HCT116 (cell line): ENCODE measurements at regions not wholly inside any gene's neighbourhood (a gene's known extent, or its start where the extent isn't known, plus 50 kb on each side); places are given as distances from the start of the nearest gene placed in this dataset.

Experiments used
- ATAC-seq: fragments of 200-7000 bp; cut with Tn5 transposase; 2 replicates; pipeline ENCODE4 v1.9.1; 2020; ENCODE audit warnings: mild to moderate bottlenecking, moderate library complexity
- BruUV-seq: library from RNA; stranded (reverse); fragments of 400-500 nt; replicated peaks from 2 replicates; lab custom pipeline; 2021; lab: Mats Ljungman, UMichigan
- CTCF ChIA-PET: fragments of 300-600 bp; sonication (Branson Sonifier 250); formaldehyde crosslinking; loops from one replicate; lab custom pipeline; 2021; ENCODE audit warnings: antibody characterized with exemption; lab: Charles Lee
- POLR2A ChIA-PET: fragments of 300-600, 350-600 bp; sonication (Branson Sonifier 250); formaldehyde crosslinking; loops from one replicate; lab custom pipeline; 2021; ENCODE audit warnings: antibody characterized with exemption; lab: Charles Lee
- RAD21 ChIA-PET, 2 experiments: fragments of 300-600 bp; sonication (Branson Sonifier 250); formaldehyde crosslinking; loops; one replicate each; lab custom pipeline; 2023; ENCODE audit warnings: low total read pairs in 2 of 2; ENCODE audit not compliant: uncharacterized antibody in 2 of 2, unreplicated experiment in 2 of 2, low non-redundant PET in 1 of 2; lab: Charles Lee
- DNase-seq: peaks from one replicate; pipeline ENCODE4 v3.0.0-alpha.2; 2010; ENCODE audit warnings: low read depth, low spot score
- H2AFZ ChIP-seq: fragments of 200-600 bp; shearing (Covaris generic), sonication (generic); 2 replicates; pipeline ENCODE4 v1.6.1; 2017; ENCODE audit warnings: low read depth, mixed run types, mixed read lengths, antibody characterized with exemption, low read length; ENCODE audit not compliant: poor library complexity, severe bottlenecking
- H3K27ac ChIP-seq: 2 replicates; pipeline ENCODE4 v1.5.1; 2012; ENCODE audit warnings: low read depth, low read length
- H3K27me3 ChIP-seq: fragments of 200-600 bp; sonication (generic); 2 replicates; pipeline ENCODE4 v1.6.1; 2016; ENCODE audit warnings: mixed run types, low read length, mixed read lengths; ENCODE audit not compliant: insufficient read depth
- H3K36me3 ChIP-seq, 2 experiments: fragments of 200-500 bp in 1 of 2; fragments of 200-600 bp in 1 of 2; sonication (Bioruptor generic) in 1 of 2; sonication (generic) in 1 of 2; 2 replicates each; pipeline versions ENCODE4 v1.5.1 to v1.6.1; 2014 to 2016; ENCODE audit warnings: low read length in 2 of 2, inconsistent platforms in 1 of 2, mixed read lengths in 1 of 2, mixed run types in 1 of 2; ENCODE audit not compliant: insufficient read depth in 2 of 2, control insufficient read depth in 1 of 2
- H3K4me1 ChIP-seq, 2 experiments: fragments of 200-600 bp in 1 of 2; sonication (generic) in 1 of 2; 2 replicates each; pipeline versions ENCODE4 v1.5.1 to v1.6.1; 2012 to 2017; ENCODE audit warnings: low read length in 2 of 2, inconsistent platforms in 1 of 2, mild to moderate bottlenecking in 1 of 2, mixed read lengths in 1 of 2, mixed run types in 1 of 2, moderate library complexity in 1 of 2; ENCODE audit not compliant: insufficient read depth in 2 of 2, control insufficient read depth in 1 of 2
- H3K4me2 ChIP-seq: fragments of 200-600 bp; sonication (generic); 2 replicates; pipeline ENCODE4 v1.6.1; 2017; ENCODE audit warnings: mixed run types, low read length, mixed read lengths
- H3K4me3 ChIP-seq, 2 experiments: fragments of 200-600 bp in 1 of 2; sonication (generic) in 1 of 2; replicated peaks in 1 of 2; 2 replicates each; pipeline ENCODE4 v1.5.1; 2011 to 2016; ENCODE audit warnings: low read length in 2 of 2, control low read depth in 1 of 2, low read depth in 1 of 2, mild to moderate bottlenecking in 1 of 2, mixed read lengths in 1 of 2, mixed run types in 1 of 2
- H3K79me2 ChIP-seq: fragments of 200-600 bp; sonication (generic); 2 replicates; pipeline ENCODE4 v1.6.1; 2017; ENCODE audit warnings: mild to moderate bottlenecking, mixed run types, low read length, moderate library complexity, mixed read lengths; ENCODE audit not compliant: insufficient read depth
- H3K9ac ChIP-seq: fragments of 200-600 bp; sonication (generic); 2 replicates; pipeline ENCODE4 v1.6.1; 2016; ENCODE audit warnings: low read length, mixed read lengths
- H3K9me2 ChIP-seq: fragments of 200-600 bp; sonication (generic), shearing (Covaris generic); 2 replicates; pipeline ENCODE4 v1.6.1; 2017; ENCODE audit warnings: mixed run types, mild to moderate bottlenecking, moderate library complexity; ENCODE audit not compliant: insufficient read depth
- H3K9me3 ChIP-seq, 2 experiments: fragments of 200-500 bp in 1 of 2; fragments of 200-600 bp in 1 of 2; sonication (Bioruptor generic) in 1 of 2; sonication (generic) in 1 of 2; 2 replicates each; pipeline ENCODE4 v1.6.1; 2014 to 2017; ENCODE audit warnings: low read length in 2 of 2, mixed read lengths in 2 of 2, inconsistent platforms in 1 of 2, low read depth in 1 of 2, mild to moderate bottlenecking in 1 of 2, mixed run types in 1 of 2, moderate library complexity in 1 of 2; ENCODE audit not compliant: control insufficient read depth in 1 of 2, insufficient read depth in 1 of 2
- H4K20me1 ChIP-seq: fragments of 200-600 bp; sonication (generic), shearing (Covaris generic); 2 replicates; pipeline ENCODE4 v1.6.1; 2017; ENCODE audit warnings: mixed run types, mild to moderate bottlenecking, moderate library complexity; ENCODE audit not compliant: insufficient read depth
- CBX3 ChIP-seq: IDR thresholded peaks from 2 replicates; pipeline ENCODE4 v1.6.1; 2012; ENCODE audit warnings: low read depth
- CEBPB ChIP-seq: IDR thresholded peaks from 2 replicates; pipeline ENCODE4 v1.6.1; 2012; ENCODE audit warnings: low read depth
- ELF1 ChIP-seq: IDR thresholded peaks from 2 replicates; pipeline ENCODE4 v1.6.1; 2012; ENCODE audit warnings: low read depth, borderline replicate concordance
- EZH2 ChIP-seq: fragments of 200-600 bp; sonication (generic); IDR thresholded peaks from 2 replicates; pipeline ENCODE4 v1.6.1; 2017; ENCODE audit warnings: antibody characterized with exemption, mixed run types
- JUND ChIP-seq: IDR thresholded peaks from 2 replicates; pipeline ENCODE4 v1.6.1; 2012
- POLR2AphosphoS5 ChIP-seq: IDR thresholded peaks from 2 replicates; pipeline ENCODE4 v1.6.1; 2011; ENCODE audit warnings: mild to moderate bottlenecking, low read depth, low read length, moderate library complexity
- REST ChIP-seq: IDR thresholded peaks from 2 replicates; pipeline ENCODE4 v1.6.1; 2012; ENCODE audit warnings: low read depth
- SIN3A ChIP-seq: IDR thresholded peaks from 2 replicates; pipeline ENCODE4 v1.6.1; 2012; ENCODE audit warnings: low read depth
- TCF7L2 ChIP-seq: IDR thresholded peaks from 2 replicates; pipeline ENCODE4 v1.7.0; 2011; ENCODE audit warnings: borderline replicate concordance, inconsistent platforms; ENCODE audit not compliant: insufficient read depth, insufficient read length; ENCODE audit errors: extremely low read depth
- YY1 ChIP-seq: IDR thresholded peaks from 2 replicates; pipeline ENCODE4 v1.6.1; 2011; ENCODE audit warnings: low read length, low read depth, moderate library complexity, mild to moderate bottlenecking; ENCODE audit not compliant: insufficient replicate concordance; ENCODE audit errors: extremely low read depth
- ZBTB33 ChIP-seq: IDR thresholded peaks from 2 replicates; pipeline ENCODE4 v1.6.1; 2011; ENCODE audit warnings: mild to moderate bottlenecking, low read length, moderate library complexity; ENCODE audit not compliant: insufficient replicate concordance; ENCODE audit errors: extremely low read depth
- ZFX ChIP-seq: fragments of 450-650 bp; IDR thresholded peaks from 2 replicates; pipeline ENCODE4 v1.6.1; 2017
- intact Hi-C: fragments of 100-400 bp; cut with micrococcal nuclease; formaldehyde crosslinking; loops from 2 replicates; pipeline ENCODE4 v1.10.0; 2022
- TF ChIP-seq, protein P1 (sequence below), 3 experiments: fragments of 200-600 bp in 1 of 3; sonication (generic) in 1 of 3; IDR thresholded peaks in 2 of 3; conservative IDR thresholded peaks in 1 of 3; 2 replicates each; pipeline ENCODE4 v1.5.1; 2012 to 2017; ENCODE audit warnings: low read depth in 2 of 3, low read length in 2 of 3, antibody characterized with exemption in 1 of 3, borderline replicate concordance in 1 of 3, control low read depth in 1 of 3, mild to moderate bottlenecking in 1 of 3, mixed read lengths in 1 of 3, mixed run types in 1 of 3, moderate library complexity in 1 of 3; ENCODE audit not compliant: insufficient read depth in 1 of 3

- H4K20me1 ChIP-seq = no peaks in the 10 kb centered on the region
- POLR2A ChIA-PET = no interaction called here
- H3K9ac ChIP-seq = no peak overlapping the region
- no peak overlapping the region for H3K4me3 ChIP-seq
- H3K27ac ChIP-seq = no peak overlapping the region
- TF ChIP-seq ZFX (no peak), JUND (no peak)
- TF ChIP-seq, all 23 proteins: peak for 0
- DNase-seq = no peak
- H3K27me3 ChIP-seq = no peaks in the 10 kb centered on the region
- H3K9me3 ChIP-seq = no peaks in the 10 kb centered on the region
- no peaks in the 10 kb centered on the region for H3K4me1 ChIP-seq
- no peak for ATAC-seq
- RAD21 ChIA-PET = no interaction called here
- H3K79me2 ChIP-seq = no peaks in the 10 kb centered on the region
- H3K36me3 ChIP-seq = no peaks in the 10 kb centered on the region
- CTCF ChIA-PET = no interaction called here
- intact Hi-C loops = no loop called here
- H3K9me2 ChIP-seq = no peaks in the 10 kb centered on the region
- no peak overlapping the region for H2AFZ ChIP-seq
- BruUV-seq = no TSS peak
- no peak overlapping the region for H3K4me2 ChIP-seq
Measured at GRCh38 chr6:119842191-119842590, 492.6 kb upstream of the MAN1A1 start.

DNA sequence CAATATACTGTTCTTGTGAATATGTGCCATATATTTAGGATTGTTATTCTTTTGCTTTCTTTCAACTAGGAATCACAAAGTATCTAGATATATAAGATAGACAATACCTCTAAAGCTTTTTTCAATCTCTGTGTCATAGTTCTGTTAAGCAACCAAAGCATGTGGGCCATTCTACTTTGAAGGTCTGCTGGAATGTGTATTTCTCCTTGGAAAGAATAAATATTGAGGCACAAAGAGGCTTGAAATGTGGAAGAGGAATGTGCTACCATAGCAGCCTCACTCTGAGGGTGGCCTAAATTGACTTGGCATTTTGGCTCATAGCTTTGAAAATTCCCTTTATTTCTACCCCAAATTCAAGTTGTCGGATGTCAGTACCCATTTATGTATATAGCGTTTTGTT lies 488.5 kb upstream of the MAN1A1 start:
- Histone ChIP-seq H3K9me2 (no peaks in the 10 kb centered on the region), H3K4me3 (no peak overlapping the region), H3K36me3 (no peaks in the 10 kb centered on the region), H4K20me1 (no peaks in the 10 kb centered on the region), H3K4me1 (no peaks in the 10 kb centered on the region), H3K4me2 (no peak overlapping the region), H3K9ac (no peak overlapping the region), H3K27ac (no peak overlapping the region), H3K27me3 (no peaks in the 10 kb centered on the region), H3K79me2 (no peaks in the 10 kb centered on the region), H3K9me3 (no peaks in the 10 kb centered on the region), H2AFZ (no peak overlapping the region)
- RAD21 ChIA-PET = no interaction called here
- no peak for DNase-seq
- ATAC-seq = no peak
- BruUV-seq = no TSS peak
- CTCF ChIA-PET = no interaction called here
- POLR2A ChIA-PET = no interaction called here
- intact Hi-C loops = no loop called here
- TF ChIP-seq SIN3A (no peak), TCF7L2 (no peak), CBX3 (no peak), JUND (no peak), REST (no peak), POLR2AphosphoS5 (no peak), EZH2 (no peak), YY1 (no peak), CEBPB (no peak), ZBTB33 (no peak), ELF1 (no peak)
- TF ChIP-seq, protein P1, sequence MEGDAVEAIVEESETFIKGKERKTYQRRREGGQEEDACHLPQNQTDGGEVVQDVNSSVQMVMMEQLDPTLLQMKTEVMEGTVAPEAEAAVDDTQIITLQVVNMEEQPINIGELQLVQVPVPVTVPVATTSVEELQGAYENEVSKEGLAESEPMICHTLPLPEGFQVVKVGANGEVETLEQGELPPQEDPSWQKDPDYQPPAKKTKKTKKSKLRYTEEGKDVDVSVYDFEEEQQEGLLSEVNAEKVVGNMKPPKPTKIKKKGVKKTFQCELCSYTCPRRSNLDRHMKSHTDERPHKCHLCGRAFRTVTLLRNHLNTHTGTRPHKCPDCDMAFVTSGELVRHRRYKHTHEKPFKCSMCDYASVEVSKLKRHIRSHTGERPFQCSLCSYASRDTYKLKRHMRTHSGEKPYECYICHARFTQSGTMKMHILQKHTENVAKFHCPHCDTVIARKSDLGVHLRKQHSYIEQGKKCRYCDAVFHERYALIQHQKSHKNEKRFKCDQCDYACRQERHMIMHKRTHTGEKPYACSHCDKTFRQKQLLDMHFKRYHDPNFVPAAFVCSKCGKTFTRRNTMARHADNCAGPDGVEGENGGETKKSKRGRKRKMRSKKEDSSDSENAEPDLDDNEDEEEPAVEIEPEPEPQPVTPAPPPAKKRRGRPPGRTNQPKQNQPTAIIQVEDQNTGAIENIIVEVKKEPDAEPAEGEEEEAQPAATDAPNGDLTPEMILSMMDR (IDR thresholded peaks at IDR 0.05 in 2 of 3, conservative IDR thresholded peaks at IDR 0.05 in 1 of 3; ENCODE audit: borderline replicate concordance in 1 of 3, insufficient read depth in 1 of 3, low read depth in 2 of 3, low read length in 2 of 3) = no peak
